ENCODE measurements at regions not wholly inside any gene's neighbourhood (a gene's known extent, or its start where the extent isn't known, plus 50 kb on each side); places are given as distances from the start of the nearest gene placed in this dataset.

DNA sequence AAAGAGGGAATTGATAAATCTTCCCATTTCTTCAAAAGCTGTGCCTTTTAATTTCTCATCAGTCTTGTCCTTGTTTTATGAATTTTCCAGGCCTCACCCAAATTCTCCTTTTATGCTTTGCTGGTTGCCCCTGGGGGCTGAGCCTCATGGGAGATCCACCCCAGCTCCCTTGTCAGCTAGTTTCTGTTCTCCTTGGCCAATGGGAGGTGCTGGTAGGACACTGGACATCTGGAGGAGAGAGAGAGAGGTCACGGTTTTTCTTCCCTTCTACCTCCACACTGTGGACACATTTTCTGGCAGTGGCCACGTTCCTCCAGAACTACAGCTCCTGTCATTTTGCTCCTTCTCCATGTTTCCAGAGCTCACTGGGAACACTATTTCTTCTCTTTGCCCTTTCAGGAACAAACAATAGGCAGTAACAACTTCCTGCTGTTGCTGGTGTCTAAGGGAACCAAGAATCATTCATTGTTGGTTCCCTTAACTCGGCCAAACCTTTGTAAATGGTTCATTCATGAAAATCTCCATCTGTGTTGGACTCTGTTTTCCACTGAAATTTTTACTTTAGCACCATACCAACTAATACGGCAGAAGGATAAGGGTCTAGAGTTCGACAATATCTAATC, 334.5 kb downstream of the GPAT3 start:
- TF ChIP-seq EZH2 (IDR thresholded peaks at IDR 0.05; ENCODE audit: insufficient read depth, poor library complexity, severe bottlenecking) (no peak), EZH2phosphoT487 (IDR thresholded peaks at IDR 0.05; ENCODE audit: insufficient read depth, low read depth) (no peak)
